ENCODE measurements at regions not wholly inside any gene's neighbourhood (a gene's known extent, or its start where the extent isn't known, plus 50 kb on each side); places are given as distances from the start of the nearest gene placed in this dataset.
A peak's percentile ranks its signal among the peaks of the same experiment; 100 is the strongest.
"Not testable (repeated sequence)": the region's sequence is repeated elsewhere in the genome, so short reads cannot be mapped to it uniquely, and the experiment has no call there.

DNA sequence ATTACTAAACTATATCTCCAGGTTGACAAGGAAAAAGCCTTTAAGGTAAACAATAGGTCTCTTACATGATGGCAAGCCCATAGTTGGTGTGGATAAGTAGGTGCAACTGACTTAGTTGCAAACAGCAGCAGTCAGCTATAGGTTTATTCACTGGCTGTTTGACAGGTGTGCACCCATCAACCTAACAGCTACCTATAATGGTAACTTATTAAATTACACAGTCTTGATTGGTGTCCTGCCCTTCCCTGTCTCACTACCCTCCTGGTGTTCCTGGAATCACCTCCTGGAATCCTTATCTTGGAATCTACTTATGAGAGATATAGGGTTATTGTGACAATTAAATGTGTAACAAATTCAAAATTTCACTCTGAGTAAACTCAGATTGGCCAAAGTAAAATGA is 467.8 kb upstream of the UBE2E2 start:
- H3K4me1 Mint-ChIP-seq: peaks cover 6% of the 10 kb centered on the region

DNA sequence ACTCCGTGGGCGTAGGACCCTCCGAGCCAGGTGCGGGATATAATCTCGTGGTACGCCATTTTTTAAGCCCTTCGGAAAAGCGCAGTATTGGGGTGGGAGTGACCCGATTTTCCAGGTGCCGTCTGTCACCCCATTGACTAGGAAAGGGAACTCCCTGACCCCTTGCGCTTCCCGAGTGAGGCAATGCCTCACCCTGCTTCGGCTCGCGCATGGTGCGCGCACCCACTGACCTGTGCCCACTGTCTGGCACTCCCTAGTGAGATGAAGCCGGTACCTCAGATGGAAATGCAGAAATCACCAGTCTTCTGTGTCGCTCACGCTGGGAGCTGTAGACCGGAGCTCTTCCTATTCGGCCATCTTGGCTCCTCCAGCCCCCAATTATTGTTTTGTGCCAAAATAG is 459.7 kb upstream of the UBE2E2 start:
- Mint-ChIP-seq H3K4me3 (peak overlapping the region; percentile 54), H3K27ac (peak overlapping the region; percentile 77; the same call in 1 of the 2 replicates)
- DNase-seq (ENCODE audit: low spot score); POLR2A ChIA-PET; H3K36me3 Mint-ChIP-seq; H3K9me3 Mint-ChIP-seq; ATAC-seq; H3K4me1 Mint-ChIP-seq; H3K27me3 Mint-ChIP-seq (ENCODE audit: low read depth): not testable (repeated sequence)
- CTCF ChIA-PET: interaction anchor here (1.4 kb wide), 1 partner anchor 17 kb away, joined by 3 read pairs; no protein-coding TSS in a partner anchor

More for the DNA sequence above, 467.8 kb upstream of the UBE2E2 start:
- ATAC-seq (no peak), DNase-seq (ENCODE audit: low spot score) (no peak)
- Mint-ChIP-seq H3K4me3 (no peak overlapping the region), H3K27ac (no peak overlapping the region), H3K36me3 (no peaks in the 10 kb centered on the region), H3K27me3 (ENCODE audit: low read depth) (no peaks in the 10 kb centered on the region; the same call in 1 of the 2 replicates), H3K9me3 (peaks cover 15% of the 10 kb centered on the region)
- ChIA-PET CTCF (no interaction called here), POLR2A (no interaction called here)
- TF ChIP-seq, protein P1, sequence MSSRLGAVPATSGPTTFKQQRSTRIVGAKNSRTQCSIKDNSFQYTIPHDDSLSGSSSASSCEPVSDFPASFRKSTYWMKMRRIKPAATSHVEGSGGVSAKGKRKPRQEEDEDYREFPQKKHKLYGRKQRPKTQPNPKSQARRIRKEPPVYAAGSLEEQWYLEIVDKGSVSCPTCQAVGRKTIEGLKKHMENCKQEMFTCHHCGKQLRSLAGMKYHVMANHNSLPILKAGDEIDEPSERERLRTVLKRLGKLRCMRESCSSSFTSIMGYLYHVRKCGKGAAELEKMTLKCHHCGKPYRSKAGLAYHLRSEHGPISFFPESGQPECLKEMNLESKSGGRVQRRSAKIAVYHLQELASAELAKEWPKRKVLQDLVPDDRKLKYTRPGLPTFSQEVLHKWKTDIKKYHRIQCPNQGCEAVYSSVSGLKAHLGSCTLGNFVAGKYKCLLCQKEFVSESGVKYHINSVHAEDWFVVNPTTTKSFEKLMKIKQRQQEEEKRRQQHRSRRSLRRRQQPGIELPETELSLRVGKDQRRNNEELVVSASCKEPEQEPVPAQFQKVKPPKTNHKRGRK (CRISPR knock-in tag; IDR thresholded peaks at IDR 0.05; ENCODE audit: borderline replicate concordance): no peak
- TF ChIP-seq, protein P2, sequence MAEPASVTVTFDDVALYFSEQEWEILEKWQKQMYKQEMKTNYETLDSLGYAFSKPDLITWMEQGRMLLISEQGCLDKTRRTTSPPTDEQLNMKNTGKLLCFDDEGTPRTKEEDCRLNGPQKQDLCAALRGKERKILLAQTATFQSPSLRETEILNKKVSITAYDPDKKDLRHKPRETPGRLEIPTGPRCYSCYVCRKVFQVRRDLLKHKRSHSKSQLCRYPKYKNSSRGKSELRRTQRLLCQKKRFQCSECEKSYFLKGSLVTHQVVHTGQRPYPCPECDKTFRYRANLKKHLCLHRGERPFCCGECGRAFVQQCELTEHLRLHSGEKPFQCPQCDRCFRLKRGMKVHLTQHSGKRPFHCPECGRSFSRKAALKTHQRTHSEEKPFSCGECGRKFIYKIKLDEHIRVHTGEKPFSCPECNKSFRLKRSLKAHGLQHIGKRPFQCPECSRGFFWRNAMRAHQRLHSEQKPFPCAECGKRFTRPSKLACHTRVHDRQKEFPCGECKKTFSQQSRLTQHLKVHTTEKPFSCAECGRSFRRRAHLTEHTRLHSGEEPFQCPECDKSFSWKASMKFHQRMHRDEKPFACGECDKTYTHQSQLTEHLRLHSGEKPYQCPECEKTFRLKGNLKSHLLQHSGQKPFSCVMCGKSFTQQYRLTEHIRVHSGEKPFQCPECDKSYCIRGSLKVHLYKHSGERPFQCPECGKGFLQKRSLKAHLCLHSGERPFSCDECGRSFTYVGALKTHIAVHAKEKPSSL (CRISPR knock-in tag; conservative IDR thresholded peaks at IDR 0.05): no peak

DNA sequence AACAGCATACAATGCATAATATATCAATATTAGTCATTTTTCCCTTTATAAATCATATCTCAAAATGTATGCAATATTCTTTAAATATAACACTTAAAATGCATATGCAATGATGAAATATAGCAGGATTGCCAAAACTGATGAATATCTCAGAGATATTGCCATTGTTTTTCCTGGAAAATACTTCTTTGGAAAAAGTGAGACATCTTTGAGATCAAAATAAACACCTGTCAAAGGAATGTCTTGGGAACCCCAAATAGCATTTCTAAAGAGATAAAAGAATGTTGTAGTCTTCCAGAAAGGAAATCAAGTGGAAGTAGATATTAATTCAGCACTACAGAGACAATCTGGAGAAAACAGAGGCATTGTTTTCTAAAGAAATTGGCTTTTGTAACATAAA is 457.8 kb upstream of the UBE2E2 start:
- Mint-ChIP-seq H3K4me1 (peaks cover 10% of the 10 kb centered on the region), H3K27ac (no peak overlapping the region), H3K4me3 (no peak overlapping the region), H3K36me3 (peaks cover 8% of the 10 kb centered on the region), H3K9me3 (peaks cover 23% of the 10 kb centered on the region; the same call in 1 of the 2 replicates), H3K27me3 (ENCODE audit: low read depth) (peaks cover 2% of the 10 kb centered on the region; the same call in 1 of the 2 replicates)
- CTCF ChIA-PET: no interaction called here
- POLR2A ChIA-PET: no interaction called here
- DNase-seq (ENCODE audit: low spot score) (no peak), ATAC-seq (no peak)
- TF ChIP-seq, protein P1 (CRISPR knock-in tag; IDR thresholded peaks at IDR 0.05; ENCODE audit: borderline replicate concordance): no peak
- TF ChIP-seq, protein P3, sequence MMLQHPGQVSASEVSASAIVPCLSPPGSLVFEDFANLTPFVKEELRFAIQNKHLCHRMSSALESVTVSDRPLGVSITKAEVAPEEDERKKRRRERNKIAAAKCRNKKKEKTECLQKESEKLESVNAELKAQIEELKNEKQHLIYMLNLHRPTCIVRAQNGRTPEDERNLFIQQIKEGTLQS (CRISPR knock-in tag; conservative IDR thresholded peaks at IDR 0.05): no peak
- TF ChIP-seq, protein P4, sequence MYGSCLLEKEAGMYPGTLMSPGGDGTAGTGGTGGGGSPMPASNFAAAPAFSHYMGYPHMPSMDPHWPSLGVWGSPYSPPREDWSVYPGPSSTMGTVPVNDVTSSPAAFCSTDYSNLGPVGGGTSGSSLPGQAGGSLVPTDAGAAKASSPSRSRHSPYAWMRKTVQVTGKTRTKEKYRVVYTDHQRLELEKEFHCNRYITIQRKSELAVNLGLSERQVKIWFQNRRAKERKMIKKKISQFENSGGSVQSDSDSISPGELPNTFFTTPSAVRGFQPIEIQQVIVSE (CRISPR knock-in tag; IDR thresholded peaks at IDR 0.05; ENCODE audit: borderline replicate concordance): no peak
- TF ChIP-seq NR3C1 (CRISPR knock-in tag; conservative IDR thresholded peaks at IDR 0.05; ENCODE audit: low read depth): no peak
- TF ChIP-seq, protein P5, sequence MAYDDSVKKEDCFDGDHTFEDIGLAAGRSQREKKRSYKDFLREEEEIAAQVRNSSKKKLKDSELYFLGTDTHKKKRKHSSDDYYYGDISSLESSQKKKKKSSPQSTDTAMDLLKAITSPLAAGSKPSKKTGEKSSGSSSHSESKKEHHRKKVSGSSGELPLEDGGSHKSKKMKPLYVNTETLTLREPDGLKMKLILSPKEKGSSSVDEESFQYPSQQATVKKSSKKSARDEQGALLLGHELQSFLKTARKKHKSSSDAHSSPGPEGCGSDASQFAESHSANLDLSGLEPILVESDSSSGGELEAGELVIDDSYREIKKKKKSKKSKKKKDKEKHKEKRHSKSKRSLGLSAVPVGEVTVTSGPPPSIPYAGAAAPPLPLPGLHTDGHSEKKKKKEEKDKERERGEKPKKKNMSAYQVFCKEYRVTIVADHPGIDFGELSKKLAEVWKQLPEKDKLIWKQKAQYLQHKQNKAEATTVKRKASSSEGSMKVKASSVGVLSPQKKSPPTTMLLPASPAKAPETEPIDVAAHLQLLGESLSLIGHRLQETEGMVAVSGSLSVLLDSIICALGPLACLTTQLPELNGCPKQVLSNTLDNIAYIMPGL (CRISPR knock-in tag; IDR thresholded peaks at IDR 0.05): no peak
- no peak for TF ChIP-seq TP53 (CRISPR knock-in tag; IDR thresholded peaks at IDR 0.05)
- no peak for TF ChIP-seq RORB (CRISPR knock-in tag; IDR thresholded peaks at IDR 0.05)

DNA sequence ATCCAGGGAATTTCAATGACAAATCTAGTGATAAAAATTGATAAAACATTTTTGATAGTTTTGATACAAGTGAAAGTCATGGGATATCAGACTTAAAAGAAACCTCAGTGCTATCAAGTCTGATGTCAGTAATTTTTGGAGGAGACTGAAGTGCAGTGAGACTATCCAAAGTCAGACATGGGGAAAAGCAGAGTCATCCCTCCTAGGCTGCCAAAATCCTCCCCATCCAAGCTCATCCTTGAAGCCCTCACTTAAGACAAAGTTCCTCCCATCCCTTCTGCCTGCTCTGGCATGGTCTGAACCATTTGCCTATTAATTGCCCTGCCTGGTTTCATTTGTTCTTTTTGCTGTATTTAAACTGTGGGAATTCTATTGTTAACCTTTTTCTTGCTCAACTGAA is 456.9 kb upstream of the UBE2E2 start:
- no peak for DNase-seq (ENCODE audit: low spot score)
- peaks cover 8% of the 10 kb centered on the region for H3K36me3 Mint-ChIP-seq
- POLR2A ChIA-PET: no interaction called here

More for the DNA sequence above, 456.9 kb upstream of the UBE2E2 start:
- Mint-ChIP-seq H3K27ac (no peak overlapping the region), H3K4me1 (peaks cover 14% of the 10 kb centered on the region), H3K27me3 (ENCODE audit: low read depth) (peaks cover 2% of the 10 kb centered on the region; the same call in 1 of the 2 replicates), H3K9me3 (peaks cover 30% of the 10 kb centered on the region; the same call in 1 of the 2 replicates), H3K4me3 (no peak overlapping the region)
- CTCF ChIA-PET: no interaction called here
- ATAC-seq: no peak
- TF ChIP-seq NFE2L1 (CRISPR knock-in tag; IDR thresholded peaks at IDR 0.05) (no peak), MXD4 (CRISPR knock-in tag; IDR thresholded peaks at IDR 0.05; ENCODE audit: borderline replicate concordance) (no peak), IRF2 (CRISPR knock-in tag; IDR thresholded peaks at IDR 0.05; ENCODE audit: borderline replicate concordance, low read depth) (no peak), GRHL2 (CRISPR knock-in tag; IDR thresholded peaks at IDR 0.05; ENCODE audit: insufficient replicate concordance, severe bottlenecking) (no peak)
- TF ChIP-seq, protein P6, sequence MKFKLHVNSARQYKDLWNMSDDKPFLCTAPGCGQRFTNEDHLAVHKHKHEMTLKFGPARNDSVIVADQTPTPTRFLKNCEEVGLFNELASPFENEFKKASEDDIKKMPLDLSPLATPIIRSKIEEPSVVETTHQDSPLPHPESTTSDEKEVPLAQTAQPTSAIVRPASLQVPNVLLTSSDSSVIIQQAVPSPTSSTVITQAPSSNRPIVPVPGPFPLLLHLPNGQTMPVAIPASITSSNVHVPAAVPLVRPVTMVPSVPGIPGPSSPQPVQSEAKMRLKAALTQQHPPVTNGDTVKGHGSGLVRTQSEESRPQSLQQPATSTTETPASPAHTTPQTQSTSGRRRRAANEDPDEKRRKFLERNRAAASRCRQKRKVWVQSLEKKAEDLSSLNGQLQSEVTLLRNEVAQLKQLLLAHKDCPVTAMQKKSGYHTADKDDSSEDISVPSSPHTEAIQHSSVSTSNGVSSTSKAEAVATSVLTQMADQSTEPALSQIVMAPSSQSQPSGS (CRISPR knock-in tag; IDR thresholded peaks at IDR 0.05; ENCODE audit: borderline replicate concordance, low read depth): no peak
- TF ChIP-seq, protein P7, sequence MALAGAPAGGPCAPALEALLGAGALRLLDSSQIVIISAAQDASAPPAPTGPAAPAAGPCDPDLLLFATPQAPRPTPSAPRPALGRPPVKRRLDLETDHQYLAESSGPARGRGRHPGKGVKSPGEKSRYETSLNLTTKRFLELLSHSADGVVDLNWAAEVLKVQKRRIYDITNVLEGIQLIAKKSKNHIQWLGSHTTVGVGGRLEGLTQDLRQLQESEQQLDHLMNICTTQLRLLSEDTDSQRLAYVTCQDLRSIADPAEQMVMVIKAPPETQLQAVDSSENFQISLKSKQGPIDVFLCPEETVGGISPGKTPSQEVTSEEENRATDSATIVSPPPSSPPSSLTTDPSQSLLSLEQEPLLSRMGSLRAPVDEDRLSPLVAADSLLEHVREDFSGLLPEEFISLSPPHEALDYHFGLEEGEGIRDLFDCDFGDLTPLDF (CRISPR knock-in tag; IDR thresholded peaks at IDR 0.05): no peak

Data from WTC11 (cell line).